SKM-1 treated with dmso at 0.1 percent for 144 hours (cell line): ENCODE measurements at regions not wholly inside any gene's neighbourhood (a gene's known extent, or its start where the extent isn't known, plus 50 kb on each side); places are given as distances from the start of the nearest gene placed in this dataset.

Source experiments
- DNase-seq: peaks from one replicate; lab custom pipeline; 2025; ENCODE audit not compliant: unreplicated experiment; lab: John Stamatoyannopoulos, UW

GRCh38 chr4:46594661-46595060, 204.7 kb upstream of the GABRA2 start:
- no peak for DNase-seq

- no peak for DNase-seq
These were observed 196.6 kb upstream of the GABRA2 start for GRCh38 chr4:46586566-46586965.

GRCh38 chr4:46581677-46582076, 191.7 kb upstream of the GABRA2 start:
- DNase-seq = no peak

- DNase-seq = no peak
These were observed 165.0 kb upstream of the GABRA2 start for GRCh38 chr4:46554760-46555465.

GRCh38 chr4:46550471-46550870, 160.5 kb upstream of the GABRA2 start:
- DNase-seq = no peak

GRCh38 chr4:46549125-46549524, 159.2 kb upstream of the GABRA2 start:
- DNase-seq = no peak

GRCh38 chr4:46524751-46525150, 134.8 kb upstream of the GABRA2 start:
- DNase-seq = no peak

GRCh38 chr4:46520361-46520760, 130.4 kb upstream of the GABRA2 start:
- no peak for DNase-seq

GRCh38 chr4:46515940-46516339, 126.0 kb upstream of the GABRA2 start:
- DNase-seq = no peak

- DNase-seq = no peak
These were observed 118.3 kb upstream of the GABRA2 start for GRCh38 chr4:46508216-46508615.

GRCh38 chr4:46506876-46507275, 116.9 kb upstream of the GABRA2 start:
- no peak for DNase-seq

GRCh38 chr4:46505131-46505530, 115.2 kb upstream of the GABRA2 start:
- DNase-seq = no peak

- DNase-seq = peak; percentile 27
These were observed 113.8 kb upstream of the GABRA2 start for GRCh38 chr4:46503739-46504138.

GRCh38 chr4:46492394-46492793, 102.5 kb upstream of the GABRA2 start:
- DNase-seq = no peak

GRCh38 chr4:46491455-46491854, 101.5 kb upstream of the GABRA2 start:
- DNase-seq = no peak

- no peak for DNase-seq
These were observed 95.0 kb upstream of the GABRA2 start for GRCh38 chr4:46484881-46485280.

GRCh38 chr4:46462733-46463132, 72.8 kb upstream of the GABRA2 start:
- DNase-seq = no peak

GRCh38 chr4:46459308-46459707, 69.4 kb upstream of the GABRA2 start:
- DNase-seq = no peak

GRCh38 chr4:46450556-46450955, 60.6 kb upstream of the GABRA2 start:
- no peak for DNase-seq

GRCh38 chr4:46445710-46446314, 55.9 kb upstream of the GABRA2 start:
- DNase-seq = no peak

- no peak for DNase-seq
These were observed 54.5 kb upstream of the GABRA2 start for GRCh38 chr4:46444318-46445000.

- DNase-seq = no peak
These were observed 53.0 kb upstream of the GABRA2 start for GRCh38 chr4:46442963-46443362.
